ENCODE measurements at regions not wholly inside any gene's neighbourhood (a gene's known extent, or its start where the extent isn't known, plus 50 kb on each side); places are given as distances from the start of the nearest gene placed in this dataset.
A peak's percentile ranks its signal among the peaks of the same experiment; 100 is the strongest.

DNA sequence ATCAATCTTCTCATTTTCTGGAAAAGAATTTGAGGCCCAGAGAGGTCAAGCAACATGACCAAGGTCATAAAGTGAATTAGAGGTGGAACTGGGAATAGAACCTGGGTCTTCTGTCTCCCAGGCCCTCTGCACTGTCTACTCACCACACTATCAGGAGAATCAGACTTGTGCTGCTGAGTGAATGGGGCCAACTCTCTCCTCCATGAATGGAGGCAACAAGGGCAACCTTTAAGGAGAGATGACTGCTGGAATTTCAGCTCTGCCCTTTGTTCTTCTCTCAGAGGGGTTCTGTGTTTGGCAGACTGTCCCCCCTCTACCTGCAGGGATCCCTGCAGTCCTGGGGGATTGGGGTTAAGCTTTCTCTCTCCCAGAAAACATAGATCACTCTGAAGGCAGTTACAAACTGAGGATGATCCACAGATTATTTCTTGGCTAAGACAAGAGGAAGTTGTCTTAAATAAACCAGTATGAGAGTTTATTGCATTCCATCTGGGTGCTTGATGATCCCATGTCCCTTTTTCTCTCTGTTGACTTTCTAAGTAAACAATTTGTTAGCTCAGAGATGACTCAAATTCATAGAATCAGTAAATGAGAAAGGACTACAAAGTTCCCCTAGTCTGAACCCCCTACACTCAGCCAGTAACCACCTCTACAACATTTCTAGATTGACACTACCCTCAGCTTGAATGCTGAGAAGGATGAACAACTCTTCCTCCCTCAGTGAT, 99.0 kb upstream of the LIPC start:
- H3K27ac ChIP-seq = peak overlapping the region; percentile 91
- TF ChIP-seq, protein P1, sequence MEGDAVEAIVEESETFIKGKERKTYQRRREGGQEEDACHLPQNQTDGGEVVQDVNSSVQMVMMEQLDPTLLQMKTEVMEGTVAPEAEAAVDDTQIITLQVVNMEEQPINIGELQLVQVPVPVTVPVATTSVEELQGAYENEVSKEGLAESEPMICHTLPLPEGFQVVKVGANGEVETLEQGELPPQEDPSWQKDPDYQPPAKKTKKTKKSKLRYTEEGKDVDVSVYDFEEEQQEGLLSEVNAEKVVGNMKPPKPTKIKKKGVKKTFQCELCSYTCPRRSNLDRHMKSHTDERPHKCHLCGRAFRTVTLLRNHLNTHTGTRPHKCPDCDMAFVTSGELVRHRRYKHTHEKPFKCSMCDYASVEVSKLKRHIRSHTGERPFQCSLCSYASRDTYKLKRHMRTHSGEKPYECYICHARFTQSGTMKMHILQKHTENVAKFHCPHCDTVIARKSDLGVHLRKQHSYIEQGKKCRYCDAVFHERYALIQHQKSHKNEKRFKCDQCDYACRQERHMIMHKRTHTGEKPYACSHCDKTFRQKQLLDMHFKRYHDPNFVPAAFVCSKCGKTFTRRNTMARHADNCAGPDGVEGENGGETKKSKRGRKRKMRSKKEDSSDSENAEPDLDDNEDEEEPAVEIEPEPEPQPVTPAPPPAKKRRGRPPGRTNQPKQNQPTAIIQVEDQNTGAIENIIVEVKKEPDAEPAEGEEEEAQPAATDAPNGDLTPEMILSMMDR (IDR thresholded peaks at IDR 0.05; ENCODE audit: low read depth, low read length) = no peak
- no peaks in the 10 kb centered on the region for H3K36me3 ChIP-seq
- H3K27me3 ChIP-seq (ENCODE audit: insufficient read depth, low read depth, severe bottlenecking) = no peaks in the 10 kb centered on the region
- H3K9me3 ChIP-seq (ENCODE audit: severe bottlenecking) = peaks cover 2% of the 10 kb centered on the region
- DNase-seq = no peak
- H3K4me3 ChIP-seq (ENCODE audit: low read depth, low read length) = no peak overlapping the region

DNA sequence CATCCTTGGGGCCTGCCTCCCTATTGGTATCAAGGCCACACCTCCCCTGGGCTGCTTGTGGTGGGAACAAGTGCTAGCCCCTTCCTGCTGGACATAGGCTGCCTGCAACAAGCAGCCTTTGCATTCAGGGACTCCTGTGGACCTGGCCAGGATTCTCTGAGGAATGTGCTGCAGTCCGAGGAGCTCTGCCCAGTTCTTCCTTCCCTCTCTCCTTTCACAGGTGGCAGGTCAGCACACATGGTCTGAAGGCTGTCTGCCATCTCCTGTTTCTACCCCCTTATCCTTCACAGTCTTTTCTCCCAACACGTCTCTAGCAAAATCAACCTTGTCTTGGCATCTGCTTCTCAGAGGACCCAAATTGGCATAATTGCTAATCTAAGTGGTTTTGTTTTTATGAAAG, 97.0 kb upstream of the LIPC start:
- Histone ChIP-seq H3K27me3 (ENCODE audit: insufficient read depth, low read depth, severe bottlenecking) (no peaks in the 10 kb centered on the region), H3K36me3 (no peaks in the 10 kb centered on the region), H3K27ac (no peak overlapping the region), H3K4me3 (ENCODE audit: low read depth, low read length) (no peak overlapping the region), H3K9me3 (ENCODE audit: severe bottlenecking) (no peaks in the 10 kb centered on the region)
- no peak for DNase-seq
- TF ChIP-seq, protein P1 (IDR thresholded peaks at IDR 0.05; ENCODE audit: low read depth, low read length) = no peak

DNA sequence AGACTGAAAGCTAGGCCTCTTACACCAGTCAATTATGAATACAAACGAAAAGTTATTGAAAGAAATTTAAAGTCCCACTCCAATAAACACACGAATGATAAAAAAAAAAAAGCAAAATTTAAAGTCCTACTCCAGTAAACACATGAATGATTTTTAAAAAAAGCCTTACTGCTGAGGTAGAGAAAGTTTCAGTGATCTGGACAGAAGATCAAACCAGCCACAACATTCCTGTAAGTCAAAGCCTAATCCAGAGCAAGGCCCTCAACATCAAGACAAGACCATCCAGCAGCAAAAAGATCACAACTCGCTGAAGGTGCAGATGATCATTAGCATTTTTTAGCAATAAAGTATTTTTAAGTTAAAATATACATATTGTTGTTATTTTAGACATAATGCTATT, 95.6 kb upstream of the LIPC start:
- DNase-seq = no peak
- H3K9me3 ChIP-seq (ENCODE audit: severe bottlenecking) = no peaks in the 10 kb centered on the region
- H3K27ac ChIP-seq = no peak overlapping the region
- H3K4me3 ChIP-seq (ENCODE audit: low read depth, low read length) = no peak overlapping the region
- TF ChIP-seq, protein P1 (IDR thresholded peaks at IDR 0.05; ENCODE audit: low read depth, low read length) = no peak
- no peaks in the 10 kb centered on the region for H3K27me3 ChIP-seq (ENCODE audit: insufficient read depth, low read depth, severe bottlenecking)
- H3K36me3 ChIP-seq = no peaks in the 10 kb centered on the region

DNA sequence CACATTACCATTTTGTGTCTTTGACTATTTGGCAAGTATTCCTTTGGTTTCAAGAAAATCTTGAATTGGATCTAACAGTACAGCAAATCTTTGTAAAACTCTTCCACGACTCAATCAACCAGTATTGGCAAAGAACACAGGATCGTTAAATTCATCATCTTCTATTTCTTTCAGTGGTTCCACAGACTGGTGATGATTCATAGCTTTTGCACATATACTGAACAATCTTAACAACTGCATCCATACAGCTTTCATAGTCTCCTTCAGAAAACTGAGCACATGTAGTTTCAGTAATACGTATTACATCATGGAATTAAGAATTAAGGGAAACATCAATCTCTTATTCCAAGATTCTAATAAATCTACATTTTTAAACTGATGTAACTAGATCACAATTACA, 91.6 kb upstream of the LIPC start:
- no peaks in the 10 kb centered on the region for H3K36me3 ChIP-seq
- no peak overlapping the region for H3K27ac ChIP-seq
- TF ChIP-seq, protein P1 (IDR thresholded peaks at IDR 0.05; ENCODE audit: low read depth, low read length) = no peak
- H3K4me3 ChIP-seq (ENCODE audit: low read depth, low read length) = no peak overlapping the region
- H3K9me3 ChIP-seq (ENCODE audit: severe bottlenecking) = no peaks in the 10 kb centered on the region
- DNase-seq = no peak
- H3K27me3 ChIP-seq (ENCODE audit: insufficient read depth, low read depth, severe bottlenecking) = no peaks in the 10 kb centered on the region

DNA sequence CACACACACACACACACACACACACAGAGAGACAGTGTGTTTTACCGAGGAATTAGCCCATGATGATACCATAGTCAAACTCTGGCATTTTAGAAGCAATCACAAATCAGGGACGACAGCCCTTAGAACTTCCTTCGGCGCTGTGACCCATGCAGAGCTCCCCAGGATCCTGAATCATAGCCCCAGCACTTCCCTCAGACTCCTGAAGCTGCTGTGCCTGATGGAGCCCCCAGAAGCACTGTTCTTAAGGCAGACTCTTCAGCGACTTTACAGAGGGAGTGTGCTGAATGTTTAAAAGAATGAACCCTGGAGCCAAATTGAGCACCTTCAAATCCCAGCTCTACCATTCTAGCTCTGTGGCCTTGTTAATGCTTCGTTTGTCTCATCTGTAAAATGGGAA, 89.3 kb upstream of the LIPC start:
- Histone ChIP-seq H3K27me3 (ENCODE audit: insufficient read depth, low read depth, severe bottlenecking) (no peaks in the 10 kb centered on the region), H3K4me3 (ENCODE audit: low read depth, low read length) (no peak overlapping the region), H3K27ac (no peak overlapping the region), H3K9me3 (ENCODE audit: severe bottlenecking) (no peaks in the 10 kb centered on the region), H3K36me3 (no peaks in the 10 kb centered on the region)
- TF ChIP-seq, protein P1 (IDR thresholded peaks at IDR 0.05; ENCODE audit: low read depth, low read length) = no peak
- no peak for DNase-seq
